Endothelial cell of umbilical vein (primary cell): ENCODE measurements at regions not wholly inside any gene's neighbourhood (a gene's known extent, or its start where the extent isn't known, plus 50 kb on each side); places are given as distances from the start of the nearest gene placed in this dataset.

ENCODE experiments used
- CTCF ChIP-seq, 2 donors: IDR thresholded peaks; 1 replicate in 1 of 2; 2 replicates in 1 of 2; pipeline ENCODE4 v1.5.1; 2011; ENCODE audit warnings: low read length in 2 of 2, mild to moderate bottlenecking in 2 of 2, moderate library complexity in 2 of 2, control low read depth in 1 of 2, inconsistent platforms in 1 of 2, low read depth in 1 of 2; ENCODE audit not compliant: insufficient read depth in 1 of 2; ENCODE audit errors: extremely low read depth in 1 of 2
- EZH2 ChIP-seq: IDR thresholded peaks from 2 replicates; pipeline ENCODE4 v1.6.1; 2012; ENCODE audit warnings: borderline replicate concordance, low read depth, mild to moderate bottlenecking, moderate library complexity, low read length, inconsistent platforms; ENCODE audit not compliant: severe bottlenecking
- FOS ChIP-seq: IDR thresholded peaks from 2 replicates; pipeline ENCODE4 v1.6.1; 2011; ENCODE audit warnings: mild to moderate bottlenecking, low read length, moderate library complexity, borderline replicate concordance; ENCODE audit not compliant: insufficient read depth
- GATA2 ChIP-seq: IDR thresholded peaks from 2 replicates; pipeline ENCODE4 v1.7.0; 2011; ENCODE audit warnings: low read depth, mild to moderate bottlenecking, moderate library complexity, mixed read lengths, low read length; ENCODE audit not compliant: insufficient read length, insufficient read depth
- JUN ChIP-seq: IDR thresholded peaks from 2 replicates; pipeline ENCODE4 v1.6.1; 2011; ENCODE audit warnings: borderline replicate concordance, low read depth; ENCODE audit not compliant: insufficient read length, insufficient read depth
- MAX ChIP-seq: IDR thresholded peaks from 2 replicates; pipeline ENCODE4 v1.6.1; 2011; ENCODE audit not compliant: insufficient read depth, insufficient read length
- MYC ChIP-seq: IDR thresholded peaks from one replicate; pipeline ENCODE4 v1.6.1; 2011; ENCODE audit warnings: mild to moderate bottlenecking, low read depth, low read length
- POLR2A ChIP-seq: IDR thresholded peaks from 2 replicates; pipeline ENCODE4 v1.6.1; 2012; ENCODE audit warnings: low read depth, mild to moderate bottlenecking, control low read depth, low read length
- POLR2AphosphoS5 ChIP-seq: IDR thresholded peaks from 2 replicates; pipeline ENCODE4 v1.6.1; 2012; ENCODE audit warnings: low read depth, mild to moderate bottlenecking, control low read depth, low read length, moderate library complexity; ENCODE audit not compliant: insufficient read depth

GRCh38 chr12:41681898-41682297 lies 462.8 kb downstream of the GXYLT1 start:
- TF ChIP-seq CTCF (IDR thresholded peaks at IDR 0.05; ENCODE audit: extremely low read depth in 1 of 2, insufficient read depth in 1 of 2, low read depth in 1 of 2, low read length in 2 of 2) = no peak
- no peak for TF ChIP-seq MYC
- TF ChIP-seq EZH2 = no peak
- TF ChIP-seq JUN = no peak
- TF ChIP-seq POLR2A = no peak
- no peak for TF ChIP-seq POLR2AphosphoS5
- no peak for TF ChIP-seq GATA2
- no peak for TF ChIP-seq MAX
- TF ChIP-seq FOS = no peak
